ENCODE measurements at regions not wholly inside any gene's neighbourhood (a gene's known extent, or its start where the extent isn't known, plus 50 kb on each side); places are given as distances from the start of the nearest gene placed in this dataset.

- DNase-seq, result no peak
These were observed 280.4 kb downstream of the GALC start for GRCh38 chr14:87712396-87713090.

- DNase-seq, result no peak
These were observed 287.5 kb downstream of the GALC start for GRCh38 chr14:87705439-87705896.

GRCh38 chr14:87698481-87698880 is 294.5 kb downstream of the GALC start:
- no peak for DNase-seq

GRCh38 chr14:87696485-87696884 is 296.5 kb downstream of the GALC start:
- DNase-seq, result no peak

GRCh38 chr14:87691042-87691881 is 301.7 kb downstream of the GALC start:
- no peak for DNase-seq

- DNase-seq, result no peak
These were observed 302.8 kb downstream of the GALC start for GRCh38 chr14:87690076-87690613.

GRCh38 chr14:87688524-87688923 is 304.5 kb downstream of the GALC start:
- DNase-seq, result no peak

- no peak for DNase-seq
These were observed 305.6 kb downstream of the GALC start for GRCh38 chr14:87687420-87687819.

- DNase-seq, result no peak
These were observed 306.2 kb downstream of the GALC start for GRCh38 chr14:87686746-87687145.

GRCh38 chr14:87679866-87680265 is 313.1 kb downstream of the GALC start:
- no peak for DNase-seq

- no peak for DNase-seq
These were observed 314.4 kb downstream of the GALC start for GRCh38 chr14:87678624-87679023.

GRCh38 chr14:87676814-87677437 is 316.1 kb downstream of the GALC start:
- DNase-seq, result no peak

GRCh38 chr14:87667659-87668058 is 325.3 kb downstream of the GALC start:
- DNase-seq, result no peak

- no peak for DNase-seq
These were observed 336.7 kb downstream of the GALC start for GRCh38 chr14:87656315-87656714.

- no peak for DNase-seq
These were observed 340.7 kb downstream of the GALC start for GRCh38 chr14:87652278-87652677.

GRCh38 chr14:87644689-87645088 is 348.3 kb downstream of the GALC start:
- no peak for DNase-seq

GRCh38 chr14:87643005-87643404 is 350.0 kb downstream of the GALC start:
- no peak for DNase-seq

- DNase-seq, result no peak
These were observed 352.4 kb downstream of the GALC start for GRCh38 chr14:87640553-87640952.

- DNase-seq, result no peak
These were observed 354.8 kb downstream of the GALC start for GRCh38 chr14:87638196-87638595.

- no peak for DNase-seq
These were observed 357.5 kb downstream of the GALC start for GRCh38 chr14:87635442-87635841.

- DNase-seq, result no peak
These were observed 360.2 kb downstream of the GALC start for GRCh38 chr14:87632796-87633195.

- no peak for DNase-seq
These were observed 362.1 kb downstream of the GALC start for GRCh38 chr14:87630846-87631245.

GRCh38 chr14:87629788-87630187 is 363.2 kb downstream of the GALC start:
- DNase-seq, result no peak

GRCh38 chr14:87628780-87629179 is 364.2 kb downstream of the GALC start:
- no peak for DNase-seq
